Epithelial cell of proximal tubule (primary cell): ENCODE measurements at regions not wholly inside any gene's neighbourhood (a gene's known extent, or its start where the extent isn't known, plus 50 kb on each side); places are given as distances from the start of the nearest gene placed in this dataset.
"Not testable (repeated sequence)": the region's sequence is repeated elsewhere in the genome, so short reads cannot be mapped to it uniquely, and the experiment has no call there.

Source experiments
- DNase-seq: peaks from one replicate; pipeline ENCODE4 v3.0.0-alpha.2; 2011; ENCODE audit warnings: low read depth
- H3K4me3 ChIP-seq: 2 replicates; pipeline ENCODE4 v1.5.1; 2011; ENCODE audit warnings: low read depth, mild to moderate bottlenecking, low read length
- TF ChIP-seq, protein P1 (sequence below): conservative IDR thresholded peaks from 2 replicates; pipeline ENCODE4 v1.5.1; 2012; ENCODE audit warnings: low read depth, mild to moderate bottlenecking, low read length

DNA sequence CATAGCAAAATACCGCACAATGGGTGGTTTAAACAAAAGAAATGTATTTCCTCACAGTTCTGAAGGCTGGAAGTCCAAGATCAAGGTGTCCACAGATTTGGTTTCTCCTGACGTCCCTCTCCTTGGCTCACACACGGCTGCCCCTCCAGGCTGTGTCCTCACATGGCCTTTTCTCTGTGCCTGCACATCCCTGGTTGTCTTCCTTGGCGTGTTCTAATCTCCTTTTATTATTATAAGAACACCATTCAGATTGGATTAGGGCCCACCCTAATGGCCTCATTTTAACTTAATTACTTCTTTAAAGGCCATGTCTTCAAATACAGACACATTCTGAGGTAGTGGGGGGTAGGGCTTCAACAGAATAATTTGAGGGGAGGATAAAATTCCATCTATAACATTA is 87.9 kb downstream of the FZD1 start:
- no peak overlapping the region for H3K4me3 ChIP-seq
- DNase-seq, result no peak
- TF ChIP-seq, protein P1, sequence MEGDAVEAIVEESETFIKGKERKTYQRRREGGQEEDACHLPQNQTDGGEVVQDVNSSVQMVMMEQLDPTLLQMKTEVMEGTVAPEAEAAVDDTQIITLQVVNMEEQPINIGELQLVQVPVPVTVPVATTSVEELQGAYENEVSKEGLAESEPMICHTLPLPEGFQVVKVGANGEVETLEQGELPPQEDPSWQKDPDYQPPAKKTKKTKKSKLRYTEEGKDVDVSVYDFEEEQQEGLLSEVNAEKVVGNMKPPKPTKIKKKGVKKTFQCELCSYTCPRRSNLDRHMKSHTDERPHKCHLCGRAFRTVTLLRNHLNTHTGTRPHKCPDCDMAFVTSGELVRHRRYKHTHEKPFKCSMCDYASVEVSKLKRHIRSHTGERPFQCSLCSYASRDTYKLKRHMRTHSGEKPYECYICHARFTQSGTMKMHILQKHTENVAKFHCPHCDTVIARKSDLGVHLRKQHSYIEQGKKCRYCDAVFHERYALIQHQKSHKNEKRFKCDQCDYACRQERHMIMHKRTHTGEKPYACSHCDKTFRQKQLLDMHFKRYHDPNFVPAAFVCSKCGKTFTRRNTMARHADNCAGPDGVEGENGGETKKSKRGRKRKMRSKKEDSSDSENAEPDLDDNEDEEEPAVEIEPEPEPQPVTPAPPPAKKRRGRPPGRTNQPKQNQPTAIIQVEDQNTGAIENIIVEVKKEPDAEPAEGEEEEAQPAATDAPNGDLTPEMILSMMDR, result no peak

DNA sequence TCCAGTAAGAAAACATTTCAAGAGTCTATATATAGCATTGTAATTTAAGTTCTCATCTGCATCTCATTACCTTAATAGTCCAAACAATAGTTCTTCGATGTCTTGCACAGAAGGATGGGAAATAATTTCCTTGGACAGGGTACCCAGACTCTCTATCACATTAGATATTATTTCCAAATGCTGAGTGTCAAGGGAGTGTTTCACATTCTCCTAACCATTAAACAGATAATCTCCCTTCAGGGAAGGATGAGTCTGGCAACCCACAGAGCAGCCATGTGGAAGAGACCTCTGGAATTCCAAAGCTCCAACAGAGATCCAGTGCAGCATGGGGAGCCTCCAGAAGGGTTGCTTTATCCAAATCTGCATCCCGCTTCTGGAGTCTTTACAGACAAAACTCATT is 89.6 kb downstream of the FZD1 start:
- TF ChIP-seq, protein P1, result no peak
- no peak overlapping the region for H3K4me3 ChIP-seq
- DNase-seq, result no peak

- DNase-seq, result no peak
- TF ChIP-seq, protein P1, result no peak
- no peak overlapping the region for H3K4me3 ChIP-seq
Observed at GRCh38 chr7:91355695-91356435, 91.6 kb downstream of the FZD1 start.

DNA sequence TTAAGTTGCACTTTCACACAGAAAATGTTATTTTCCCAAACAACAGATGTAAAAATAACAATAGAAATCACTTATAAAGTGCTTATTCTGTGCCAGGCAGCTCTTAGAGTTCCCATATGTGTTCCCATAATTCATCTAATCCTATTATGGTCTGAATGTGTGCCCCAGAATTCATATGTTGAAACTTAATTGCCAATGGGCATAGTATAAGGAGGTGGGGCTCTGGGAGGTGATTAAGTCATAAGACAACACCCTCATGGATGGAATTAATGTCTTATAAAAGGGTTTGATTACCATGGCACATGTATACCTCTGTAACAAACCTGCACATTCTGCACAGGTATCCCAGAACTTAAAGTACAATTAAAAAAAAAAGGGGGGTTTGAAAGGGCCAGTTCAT is 92.7 kb downstream of the FZD1 start:
- TF ChIP-seq, protein P1, result no peak
- DNase-seq, result no peak
- no peak overlapping the region for H3K4me3 ChIP-seq

DNA sequence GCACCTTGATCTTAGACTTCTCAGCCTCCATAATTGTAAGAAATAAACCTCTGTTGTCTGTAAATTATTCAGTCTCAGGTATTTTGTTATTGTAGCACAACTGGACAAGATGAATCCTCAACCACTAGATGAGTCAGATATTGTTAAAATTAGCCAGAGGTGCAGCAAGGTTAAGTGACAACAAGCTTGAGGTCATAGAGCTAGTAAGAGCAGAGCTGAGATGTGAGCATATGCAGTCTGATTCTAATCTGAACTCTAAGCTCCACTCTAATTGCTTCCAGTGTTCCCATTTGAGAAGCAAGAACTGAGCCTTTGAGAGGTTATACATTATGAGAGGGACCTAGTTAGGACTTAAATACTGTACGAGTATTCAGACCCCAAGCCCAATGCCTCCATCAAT is 93.1 kb downstream of the FZD1 start:
- no peak for DNase-seq
- TF ChIP-seq, protein P1, result no peak
- no peak overlapping the region for H3K4me3 ChIP-seq

GRCh38 chr7:91357901-91358300 is 93.7 kb downstream of the FZD1 start:
- DNase-seq, result no peak
- no peak overlapping the region for H3K4me3 ChIP-seq
- TF ChIP-seq, protein P1, result no peak

DNA sequence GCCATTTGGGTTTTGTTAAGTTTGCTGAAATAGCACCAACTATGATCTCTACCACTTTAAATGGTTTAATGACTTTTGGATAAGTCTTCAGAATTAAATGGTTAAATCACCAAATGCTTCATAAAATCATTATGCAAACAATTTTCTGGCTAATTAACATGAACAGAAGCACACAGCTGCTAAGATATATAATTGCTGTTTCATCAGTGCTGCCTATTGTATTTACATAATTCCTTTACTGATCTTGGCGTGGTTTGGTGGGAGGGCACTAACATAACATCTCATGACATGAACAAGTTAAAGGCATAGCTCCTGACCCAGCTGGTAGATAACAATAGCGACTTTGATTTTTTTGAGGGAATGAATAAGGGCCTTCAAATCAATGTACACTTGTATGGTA is 94.1 kb downstream of the FZD1 start:
- DNase-seq, result no peak
- TF ChIP-seq, protein P1, result no peak
- H3K4me3 ChIP-seq, result no peak overlapping the region

DNA sequence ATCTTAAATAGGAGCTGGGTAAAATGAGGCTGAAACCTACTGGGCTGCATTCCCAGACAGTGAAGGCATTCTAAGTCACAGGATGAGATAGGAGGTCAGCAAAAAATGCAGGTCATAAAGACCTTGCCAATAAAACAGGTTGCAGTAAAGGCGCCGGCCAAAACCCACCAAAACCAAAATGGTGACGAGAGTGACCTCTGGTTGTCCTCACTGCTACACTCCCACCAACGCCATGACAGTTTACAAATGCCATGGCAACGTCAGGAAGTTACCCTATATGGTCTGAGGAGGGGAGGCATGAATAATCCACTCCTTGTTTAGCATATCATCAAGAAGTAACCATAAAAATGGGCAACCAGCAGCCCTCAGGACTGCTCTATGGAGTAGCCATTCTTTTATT is 100.9 kb downstream of the FZD1 start:
- DNase-seq, H3K4me3 ChIP-seq: not testable (repeated sequence)
